ENCODE measurements at regions not wholly inside any gene's neighbourhood (a gene's known extent, or its start where the extent isn't known, plus 50 kb on each side); places are given as distances from the start of the nearest gene placed in this dataset.
"Not testable (repeated sequence)": the region's sequence is repeated elsewhere in the genome, so short reads cannot be mapped to it uniquely, and the experiment has no call there.

DNA sequence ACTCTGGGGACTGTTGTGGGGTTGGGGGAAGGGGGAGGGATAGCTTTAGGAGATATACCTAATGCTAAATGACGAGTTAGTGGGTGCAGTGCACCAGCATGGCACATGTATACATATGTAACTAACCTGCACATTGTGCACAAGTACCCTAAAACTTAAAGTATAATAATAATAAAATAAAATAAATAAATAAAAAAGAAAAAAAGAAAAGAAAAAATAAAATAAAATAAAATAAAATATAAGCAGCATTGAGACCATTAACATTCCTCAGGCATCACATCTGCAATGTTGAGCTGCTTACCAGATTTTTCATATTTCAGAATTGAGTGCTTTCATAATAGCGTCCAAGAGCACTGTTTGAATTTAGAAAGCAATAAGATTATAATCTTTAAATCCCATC is 263.2 kb upstream of the GJE1 start:
- DNase-seq, result not testable (repeated sequence)

DNA sequence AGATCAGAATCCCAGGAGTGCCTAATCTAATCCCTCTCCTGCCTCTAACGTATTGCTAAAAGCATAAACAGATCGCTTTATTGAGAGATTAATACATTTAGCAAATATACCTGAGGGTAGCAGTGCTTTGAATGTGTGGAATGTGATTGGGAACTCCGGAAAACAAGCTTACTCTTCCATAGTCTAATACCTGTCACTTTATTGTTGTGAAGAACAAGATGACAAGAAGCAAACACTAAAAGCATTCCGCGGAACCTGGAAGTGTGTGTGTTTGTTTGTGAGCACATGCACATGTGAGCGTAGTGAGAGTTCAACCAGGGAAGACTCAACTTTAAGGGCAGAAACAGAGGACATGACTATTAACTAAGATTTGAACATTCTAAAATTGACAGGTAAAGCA is 265.0 kb upstream of the GJE1 start:
- DNase-seq, result no peak

DNA sequence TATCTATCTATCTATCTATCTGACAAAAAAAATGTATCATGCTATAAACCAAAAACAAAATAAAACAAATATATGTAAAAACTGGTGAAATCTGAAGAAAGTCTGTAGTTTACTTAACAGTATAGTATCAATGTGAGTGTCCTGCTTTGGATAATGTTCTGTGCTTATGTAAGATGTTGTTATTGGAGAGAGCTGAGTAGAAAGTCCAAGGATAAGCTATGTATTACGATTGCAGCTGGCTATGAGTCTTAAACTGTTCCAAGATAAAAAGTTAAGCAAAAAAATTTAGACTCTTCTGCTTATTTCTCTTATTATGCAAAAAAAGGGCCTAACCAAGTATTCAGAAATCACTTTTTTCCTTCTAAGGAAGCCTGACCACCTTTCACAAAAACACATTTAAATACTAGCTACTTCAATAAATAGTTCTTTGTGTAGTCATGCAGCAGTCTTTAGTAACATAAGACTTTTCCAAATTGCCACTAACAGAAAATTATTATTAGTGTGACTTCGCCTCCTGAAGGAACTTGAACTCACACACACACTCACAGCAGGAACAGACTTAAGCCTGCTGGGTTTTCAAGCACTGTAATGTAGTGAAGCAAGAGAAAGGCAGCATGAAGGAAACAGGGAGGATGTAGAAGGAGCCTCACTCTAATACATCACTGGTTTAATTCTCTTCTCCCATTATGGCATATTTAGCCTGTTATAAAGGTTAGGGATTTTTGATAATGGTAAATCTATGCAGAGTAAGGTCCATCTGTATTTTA is 265.8 kb upstream of the GJE1 start:
- DNase-seq, result no peak

DNA sequence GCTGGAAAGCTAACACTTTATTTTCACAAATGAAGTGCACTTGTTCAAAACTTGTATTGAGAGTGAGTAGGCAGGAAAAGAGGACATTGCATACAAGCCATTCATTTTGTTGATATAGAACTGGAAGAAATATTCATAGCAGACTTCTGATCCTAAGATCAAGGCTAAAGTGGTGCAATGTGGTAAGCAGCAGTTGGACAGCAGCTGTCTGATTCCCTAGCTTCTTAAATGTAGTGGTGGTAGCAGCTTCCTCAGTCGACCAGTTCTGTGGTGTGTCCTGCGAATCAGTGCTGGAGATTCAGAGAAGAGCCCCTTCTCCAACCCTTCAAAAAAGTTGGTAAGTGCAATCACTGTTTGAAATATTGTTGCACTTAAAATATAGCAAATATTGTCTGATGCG is 281.7 kb upstream of the GJE1 start:
- no peak for DNase-seq

DNA sequence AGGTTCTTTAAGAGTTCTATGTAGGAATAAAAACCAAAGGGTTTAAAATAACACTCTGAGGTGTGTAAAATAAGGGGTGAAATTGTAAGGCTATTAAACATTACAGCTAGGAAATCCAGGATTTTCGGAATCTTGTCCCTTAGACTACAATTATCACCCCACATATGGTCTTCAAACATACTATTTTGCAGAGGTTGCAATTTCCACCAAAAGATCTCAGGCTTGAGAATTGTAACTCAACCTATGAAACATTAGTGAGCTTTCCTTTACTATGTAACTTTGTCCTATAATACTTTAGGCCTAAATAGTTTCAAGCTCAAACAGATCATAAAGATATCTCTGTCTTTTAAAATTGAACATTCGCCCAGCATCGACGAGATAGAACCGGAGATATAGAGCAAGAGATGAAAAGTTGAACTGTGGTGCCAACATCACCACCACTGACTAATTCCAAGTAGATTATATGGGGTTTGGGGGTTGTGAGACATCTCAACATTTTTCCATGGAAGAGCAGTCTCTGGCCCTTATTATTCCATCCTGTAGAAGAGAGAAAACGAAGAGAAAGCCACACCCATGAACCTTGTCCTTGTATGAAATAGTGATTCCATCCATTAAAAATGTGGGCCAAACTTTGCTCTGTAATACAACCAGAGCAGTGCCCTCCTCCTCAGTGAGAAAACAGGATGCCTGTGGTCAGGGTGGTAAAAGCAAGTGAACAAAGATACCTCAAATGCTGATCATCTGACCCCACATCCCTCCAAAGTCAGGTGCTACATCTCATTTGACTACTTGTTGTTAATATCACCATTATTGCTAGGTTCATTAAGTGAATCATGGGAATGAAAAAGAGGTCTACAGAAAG is 284.5 kb upstream of the GJE1 start:
- no peak for DNase-seq

DNA sequence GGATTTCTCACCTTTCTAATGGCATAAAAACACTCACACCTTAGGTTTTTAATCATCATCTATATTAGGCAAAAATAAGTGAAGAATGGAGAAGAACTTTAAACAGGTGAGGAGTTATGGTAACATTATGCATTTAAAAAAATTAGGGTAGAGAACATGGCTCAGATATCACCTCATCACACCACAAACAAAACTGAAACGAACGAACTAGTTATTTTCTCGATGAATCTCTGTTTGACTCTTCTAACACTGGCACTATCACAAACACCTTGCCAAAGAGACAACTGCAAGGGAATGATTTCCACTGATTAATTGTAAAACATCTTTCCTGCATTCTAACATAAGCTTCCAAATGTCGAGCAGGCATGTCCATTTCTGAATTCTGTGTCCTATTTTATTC is 286.1 kb upstream of the GJE1 start:
- no peak for DNase-seq

DNA sequence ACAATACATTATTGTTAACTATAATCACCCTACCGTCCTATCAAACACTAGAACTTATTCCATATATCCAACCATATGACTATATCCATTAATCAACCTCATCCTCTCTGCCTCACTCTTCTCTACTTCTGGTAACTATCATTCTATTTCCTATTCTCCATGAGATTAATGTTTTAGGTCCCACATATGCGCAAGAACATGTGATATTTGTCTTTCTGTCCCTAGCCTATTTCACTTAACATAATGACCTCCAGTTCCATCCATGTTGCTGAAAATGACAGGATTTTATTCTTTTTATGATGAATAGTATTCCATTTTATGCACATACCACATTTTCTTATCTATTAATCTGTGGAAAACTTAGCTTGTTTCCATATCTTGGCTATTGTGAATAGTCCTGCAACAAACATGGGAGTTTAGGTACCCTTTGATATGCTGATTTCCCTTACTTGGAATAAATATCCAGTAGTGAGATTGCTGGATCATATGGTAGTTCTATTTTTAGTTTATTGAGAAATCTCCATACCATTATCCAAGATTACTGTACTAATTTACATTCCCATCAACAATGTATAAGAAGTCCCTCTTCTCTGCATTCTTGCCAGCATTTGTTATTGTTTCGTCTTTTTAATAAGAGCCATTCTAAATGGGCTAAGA is 289.4 kb upstream of the GJE1 start:
- no peak for DNase-seq

DNA sequence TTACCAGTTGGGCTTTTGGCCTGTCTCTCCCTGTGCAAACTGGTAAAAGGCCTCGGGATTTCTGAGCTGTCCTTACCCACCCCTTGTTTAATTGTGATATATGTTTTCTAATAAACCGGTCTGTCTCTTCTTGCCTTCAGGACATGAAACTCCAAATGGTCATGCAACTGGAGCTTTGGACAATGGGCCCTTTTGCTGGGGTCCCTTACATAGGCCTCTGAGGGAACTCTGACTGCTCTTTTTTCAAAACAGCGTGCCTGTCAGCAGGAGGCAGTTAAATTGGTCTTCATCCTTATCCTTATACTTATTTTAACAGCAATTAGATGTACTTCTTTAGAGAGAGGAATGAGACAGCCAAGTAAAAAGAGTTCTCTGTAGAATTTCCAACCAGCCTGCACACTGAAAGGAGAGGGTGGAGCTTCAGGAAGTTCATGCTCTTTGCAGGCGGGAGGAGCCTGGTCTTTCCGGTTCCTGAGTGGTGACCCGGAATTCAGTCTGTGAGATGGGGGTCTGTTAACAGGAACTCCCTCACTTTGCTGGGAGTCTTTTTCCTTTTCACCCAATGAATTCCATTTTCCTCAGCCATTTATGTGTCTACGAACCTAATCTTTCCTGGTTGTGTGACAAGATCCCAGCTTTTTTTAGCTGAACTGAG is 299.6 kb upstream of the GJE1 start:
- DNase-seq, result no peak

DNA sequence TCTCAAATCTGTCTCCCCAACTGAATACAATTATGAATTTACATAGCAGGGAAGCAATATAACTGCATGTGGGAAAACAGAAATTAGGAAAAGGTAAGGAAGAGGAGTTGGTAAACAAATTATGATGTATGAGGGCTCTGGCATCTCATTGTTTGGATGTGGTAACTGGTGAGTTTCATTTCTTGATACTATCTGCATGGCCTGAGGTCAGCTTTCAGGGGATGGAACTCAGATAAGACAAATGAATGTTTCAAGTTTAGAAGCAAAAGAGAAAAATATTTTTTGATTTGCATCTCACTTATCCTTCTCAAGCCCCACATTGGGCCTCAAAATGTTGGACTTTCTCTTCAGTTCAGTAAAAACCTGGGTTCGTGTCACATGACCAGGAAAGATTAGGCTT is 302.2 kb upstream of the GJE1 start:
- DNase-seq, result no peak

DNA sequence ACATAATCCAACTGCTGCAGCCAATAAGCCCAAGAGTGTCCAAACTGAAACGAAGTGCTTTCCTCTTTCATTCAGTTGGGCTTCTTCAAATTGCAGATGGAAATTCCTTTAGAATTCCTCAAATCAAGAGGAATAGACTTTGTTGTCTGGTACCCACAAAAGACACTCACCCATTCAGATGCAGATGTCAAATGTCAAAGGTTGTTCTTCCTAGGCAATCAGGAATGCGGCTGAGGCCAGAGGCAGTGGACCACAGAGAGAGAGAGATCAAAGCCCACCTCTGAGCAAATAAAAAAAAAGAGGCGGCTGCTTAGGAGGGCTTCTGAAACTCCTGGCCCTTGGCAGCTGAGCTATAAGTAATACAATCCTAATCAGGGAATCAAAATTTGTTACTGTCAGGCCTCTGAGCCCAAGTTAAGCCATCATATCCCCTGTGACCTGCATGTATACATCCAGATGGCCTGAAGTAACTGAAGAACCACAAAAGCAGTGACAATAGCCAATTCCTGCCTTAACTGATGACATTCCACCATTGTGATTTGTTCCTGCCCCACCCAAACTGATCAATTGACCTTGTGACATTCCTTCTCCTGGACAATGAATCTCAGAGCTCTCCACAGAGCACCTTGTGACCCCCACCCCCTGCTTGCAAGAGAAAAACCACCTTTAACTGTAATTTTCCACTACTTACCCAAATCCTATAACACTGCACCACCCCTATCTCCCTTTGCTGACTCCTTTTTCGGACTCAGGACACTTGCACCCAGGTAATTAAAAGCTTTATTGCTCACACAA is 303.0 kb upstream of the GJE1 start:
- DNase-seq, result no peak

DNA sequence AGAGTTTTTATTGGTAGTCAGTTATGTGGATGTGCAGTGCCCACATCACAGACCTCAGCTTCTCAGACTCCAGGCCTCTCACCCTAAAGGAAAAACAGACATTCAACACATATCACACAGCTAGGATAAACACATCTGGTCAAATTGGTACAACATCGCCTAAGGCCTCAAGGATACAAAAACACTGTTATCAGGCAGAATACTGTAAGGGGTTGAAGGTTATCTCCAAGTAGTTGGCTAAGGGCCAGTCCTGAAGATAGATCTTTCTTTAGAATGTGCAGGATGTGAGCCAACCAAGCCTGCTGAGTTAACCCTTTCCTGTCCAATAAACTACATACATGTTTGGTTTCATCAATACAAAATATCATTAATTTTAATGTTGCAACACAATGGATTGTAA is 308.4 kb upstream of the GJE1 start:
- no peak for DNase-seq

DNA sequence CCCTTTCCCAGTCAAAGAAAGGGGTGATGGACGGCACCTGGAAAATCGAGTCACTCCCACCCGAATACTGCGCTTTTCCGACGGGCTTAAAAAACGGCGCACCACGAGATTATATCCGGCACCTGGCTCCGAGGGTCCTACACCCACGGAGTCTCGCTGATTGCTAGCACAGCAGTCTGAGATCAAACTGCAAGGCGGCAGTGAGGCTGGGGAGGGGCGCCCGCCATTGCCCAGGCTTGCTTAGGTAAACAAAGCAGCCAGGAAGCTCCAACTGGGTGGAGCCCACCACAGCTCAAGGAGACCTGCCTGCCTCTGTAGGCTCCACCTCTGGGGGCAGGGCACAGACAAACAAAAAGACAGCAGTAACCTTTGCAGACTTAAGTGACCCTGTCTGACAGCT is 317.7 kb upstream of the GJE1 start:
- DNase-seq, result not testable (repeated sequence)

DNA sequence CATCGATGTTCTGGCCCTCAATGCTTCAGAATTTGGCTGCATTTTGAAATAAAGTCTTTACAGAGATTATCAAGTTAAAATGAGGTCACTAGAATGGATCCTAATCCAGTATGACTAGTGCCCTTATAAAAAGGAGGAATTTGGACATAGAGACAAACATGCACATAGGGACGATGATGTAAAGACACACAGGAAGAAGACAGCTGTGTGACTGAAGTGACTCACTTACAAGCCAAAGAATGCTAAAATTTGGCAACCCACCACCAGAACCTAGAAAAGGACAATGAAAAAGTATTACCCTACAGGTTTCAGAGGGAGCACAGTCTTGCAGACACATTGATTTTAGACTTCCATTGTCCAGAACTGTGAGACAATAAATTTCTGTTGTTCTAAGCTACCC is 322.8 kb upstream of the GJE1 start:
- no peak for DNase-seq

DNA sequence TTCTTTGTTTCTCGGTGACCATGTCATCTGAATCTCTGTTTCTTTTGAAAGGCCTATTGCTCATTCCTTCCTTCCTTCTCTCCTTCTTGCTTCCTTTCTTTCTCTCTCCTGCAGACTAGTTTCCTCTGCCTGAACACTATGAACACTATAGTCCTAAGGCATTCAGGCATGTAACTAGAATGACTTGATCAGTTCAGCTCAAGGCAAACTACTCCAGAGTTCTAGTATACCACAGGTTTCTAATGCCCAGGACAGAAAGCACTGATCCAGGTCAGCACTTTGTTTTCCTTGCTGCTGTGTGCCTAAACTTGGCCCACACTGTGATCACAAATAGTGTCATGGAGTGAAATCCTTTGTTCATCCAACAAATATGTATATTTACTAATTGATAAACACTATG is 324.1 kb upstream of the GJE1 start:
- DNase-seq, result no peak

DNA sequence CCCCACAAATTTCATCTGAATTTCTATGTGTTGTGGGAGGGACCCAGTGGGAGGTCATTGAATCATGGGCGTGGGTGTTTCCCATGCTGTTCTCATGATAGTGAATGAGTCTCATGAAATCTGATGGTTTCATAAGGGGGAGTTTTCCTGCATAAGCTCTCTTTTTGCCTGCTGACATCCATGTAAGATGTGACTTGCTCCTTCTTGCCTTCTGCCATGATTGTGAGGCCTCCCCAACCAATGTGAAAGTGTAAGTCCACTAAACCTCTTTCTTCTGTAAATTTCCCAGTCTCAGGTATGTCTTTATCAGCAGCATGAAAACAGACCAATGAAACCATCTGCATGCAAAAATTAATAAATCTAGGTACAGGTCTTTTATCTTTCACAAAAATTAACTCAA is 331.8 kb upstream of the GJE1 start:
- not testable (repeated sequence) for DNase-seq

DNA sequence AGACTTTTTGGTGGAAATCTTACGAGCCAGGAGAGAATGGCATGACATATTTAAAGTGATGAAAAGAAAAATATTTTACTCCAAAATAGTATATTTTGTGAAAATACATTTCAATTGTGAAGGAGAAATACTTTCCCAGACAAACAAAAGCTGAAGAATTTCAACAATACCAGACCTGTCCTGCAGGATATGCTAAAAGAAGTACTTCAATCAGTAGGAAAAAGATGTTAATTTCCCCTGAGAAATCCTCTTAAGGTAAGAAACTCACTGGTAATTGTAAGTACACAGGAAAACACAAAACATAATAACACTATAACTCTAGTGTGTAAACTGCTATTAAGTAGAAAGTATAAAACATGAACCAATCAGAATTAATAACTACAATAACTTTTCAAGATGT is 341.8 kb upstream of the GJE1 start:
- no peak for DNase-seq

DNA sequence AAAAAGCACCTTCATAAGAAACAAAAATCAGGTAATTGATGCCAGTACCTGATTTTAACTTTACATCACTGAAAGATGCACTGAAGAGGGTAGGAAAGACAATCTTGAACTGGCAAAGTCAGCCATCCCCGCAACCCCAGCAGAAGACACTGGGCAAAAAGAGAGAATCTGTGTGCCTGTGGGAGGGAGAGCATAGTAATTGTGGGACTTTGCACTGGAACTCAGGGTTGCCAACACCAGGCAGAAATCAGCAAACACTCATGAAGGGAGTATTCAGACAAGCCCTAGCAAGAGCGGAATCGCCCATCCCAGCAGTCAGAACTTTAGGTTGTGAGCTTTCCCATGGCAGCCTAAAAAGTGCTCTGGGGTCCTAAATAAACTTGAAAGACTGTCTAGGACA is 344.6 kb upstream of the GJE1 start:
- DNase-seq, result no peak

DNA sequence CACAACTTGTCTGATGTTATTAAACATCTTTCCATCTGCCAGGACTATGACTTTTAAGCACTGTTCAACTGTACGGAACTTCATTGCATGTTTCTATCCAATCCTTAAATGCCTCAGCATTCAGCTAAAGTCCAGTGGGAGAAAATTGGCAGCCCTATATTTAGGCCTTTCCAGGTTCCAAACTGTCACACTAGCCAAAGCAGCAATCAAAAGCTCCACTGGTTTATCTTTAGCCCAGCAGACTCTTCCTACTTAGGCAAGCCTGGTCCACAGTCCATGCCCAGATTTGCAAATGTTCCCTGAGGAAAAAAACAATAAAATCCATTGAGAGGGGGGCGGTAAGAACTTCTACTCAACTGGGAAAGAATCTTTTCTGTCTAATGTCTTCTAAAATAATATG is 349.1 kb upstream of the GJE1 start:
- DNase-seq, result no peak

DNA sequence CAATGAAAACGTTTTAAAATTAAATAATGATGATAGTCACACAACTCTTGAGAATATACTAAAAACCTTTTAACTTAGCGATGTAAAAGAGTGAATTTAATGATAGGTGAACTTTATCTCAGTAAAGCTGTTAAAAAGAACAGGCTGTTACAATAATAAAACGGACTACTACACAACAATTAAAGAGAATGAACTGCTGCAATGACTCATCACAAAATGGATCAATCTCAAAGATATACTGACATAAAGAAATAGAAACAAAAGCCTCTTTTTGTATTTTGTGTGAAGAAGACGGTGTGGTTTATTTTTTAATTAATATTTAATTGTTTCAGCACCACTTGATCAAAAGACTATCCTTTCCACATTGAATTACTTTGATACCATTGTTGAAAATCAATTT is 352.4 kb upstream of the GJE1 start:
- no peak for DNase-seq

DNA sequence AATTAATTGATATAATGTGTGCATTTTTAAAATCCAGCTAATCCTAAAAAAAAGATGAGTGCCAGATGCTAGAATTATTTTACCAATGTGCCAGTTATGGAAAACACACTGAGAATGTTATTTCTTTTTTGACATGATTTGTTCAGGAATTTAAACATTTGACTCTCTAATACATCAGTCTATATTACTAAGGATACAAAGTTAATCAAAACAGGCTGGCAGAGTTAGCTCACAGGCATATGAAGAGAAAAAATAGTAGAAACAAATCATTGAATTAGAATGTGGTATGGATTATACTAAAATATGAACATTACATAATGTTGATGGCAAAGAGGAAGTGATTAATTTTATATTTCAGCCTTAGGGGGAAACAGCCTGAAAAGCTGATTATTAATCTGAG is 368.3 kb upstream of the GJE1 start:
- no peak for DNase-seq

DNA sequence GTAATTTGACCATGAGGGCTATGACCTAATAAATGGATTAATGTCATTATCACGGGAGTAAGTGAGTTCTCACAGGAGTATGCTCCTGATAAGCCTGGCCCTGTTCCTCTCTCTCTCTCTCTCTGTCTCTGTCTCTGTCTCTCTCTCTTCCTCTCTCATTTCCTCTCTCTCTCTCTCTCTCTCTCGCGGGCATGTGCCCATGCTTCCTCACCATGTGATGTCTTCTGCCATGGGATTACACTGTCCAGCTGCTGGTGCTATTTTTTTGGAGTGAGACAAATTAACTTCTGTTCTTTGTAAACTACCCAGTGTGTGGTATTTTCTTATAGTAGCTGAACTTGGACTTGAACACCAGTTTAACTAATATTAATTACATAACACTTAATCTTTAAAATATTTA is 374.3 kb upstream of the GJE1 start:
- DNase-seq, result no peak

DNA sequence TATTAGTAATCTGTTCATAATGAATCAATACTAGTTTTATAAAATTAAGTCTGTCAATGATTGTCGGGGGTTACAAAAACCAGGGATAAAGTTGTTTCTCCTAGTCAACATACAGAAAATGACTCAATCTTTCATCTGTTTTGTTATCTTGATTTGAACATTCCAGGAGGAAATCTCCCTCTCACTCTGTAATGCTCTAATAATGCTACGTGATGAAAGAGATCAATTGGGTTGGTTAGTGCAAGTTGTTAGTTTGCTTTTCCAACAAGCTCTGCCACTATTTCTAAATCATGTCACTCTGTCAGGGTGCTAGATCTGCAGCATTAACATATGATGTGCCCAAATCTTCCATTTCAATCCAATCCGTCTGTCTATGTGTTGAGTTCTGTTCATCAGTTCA is 379.5 kb upstream of the GJE1 start:
- DNase-seq, result no peak

DNA sequence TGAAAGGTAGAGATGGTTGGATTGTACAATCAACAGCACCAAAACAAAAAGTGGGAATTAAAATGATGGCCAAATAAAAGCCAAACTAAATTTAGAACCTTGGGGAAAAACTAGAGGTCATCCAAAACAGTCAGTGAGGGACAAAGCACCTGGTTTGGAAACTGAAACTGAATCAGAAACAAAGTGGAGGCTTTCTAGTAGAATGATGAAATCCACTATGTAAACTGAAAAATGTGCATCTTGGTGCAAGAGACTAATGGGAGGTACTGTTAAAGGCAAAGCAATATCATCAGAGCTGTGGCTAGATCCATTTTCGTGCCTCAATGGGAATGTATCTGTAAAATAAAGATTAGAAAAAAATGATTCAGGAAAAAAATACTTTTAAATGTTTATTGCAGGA is 380.0 kb upstream of the GJE1 start:
- no peak for DNase-seq
